Activated CD4-positive, alpha-beta T cell treated with anti-CD3 and anti-CD28 coated beads, Interleukin-2, amount 50 U/mL, for 48 hours (primary cell): ENCODE measurements at regions not wholly inside any gene's neighbourhood (a gene's known extent, or its start where the extent isn't known, plus 50 kb on each side); places are given as distances from the start of the nearest gene placed in this dataset.
"Not testable (repeated sequence)": the region's sequence is repeated elsewhere in the genome, so short reads cannot be mapped to it uniquely, and the experiment has no call there.

ENCODE experiments used
- DNase-seq, 2 experiments: peaks; one replicate each; pipeline ENCODE4 v3.0.0-alpha.2; 2020

- DNase-seq: no peak
Observed at GRCh38 chr1:182003953-182004586, 57.4 kb downstream of the ZNF648 start.

- no peak for DNase-seq
Observed at GRCh38 chr1:182003025-182003725, 58.3 kb downstream of the ZNF648 start.

- no peak for DNase-seq
Observed at GRCh38 chr1:182002570-182002969, 58.9 kb downstream of the ZNF648 start.

- DNase-seq: no peak
Observed at GRCh38 chr1:181998858-181999257, 62.7 kb downstream of the ZNF648 start.

- DNase-seq: no peak
Observed at GRCh38 chr1:181992072-181992471, 69.4 kb downstream of the ZNF648 start.

- no peak for DNase-seq
Observed at GRCh38 chr1:181990728-181991127, 70.8 kb downstream of the ZNF648 start.

- no peak for DNase-seq
Observed at GRCh38 chr1:181989261-181989920, 72.1 kb downstream of the ZNF648 start.

GRCh38 chr1:181987996-181988395, 73.5 kb downstream of the ZNF648 start:
- no peak for DNase-seq

- no peak for DNase-seq
Observed at GRCh38 chr1:181987334-181987895, 74.1 kb downstream of the ZNF648 start.

GRCh38 chr1:181986907-181987305, 74.6 kb downstream of the ZNF648 start:
- DNase-seq: no peak

GRCh38 chr1:181985936-181986906, 75.3 kb downstream of the ZNF648 start:
- DNase-seq: no peak

- DNase-seq: no peak
Observed at GRCh38 chr1:181985281-181985680, 76.2 kb downstream of the ZNF648 start.

- DNase-seq: no peak
Observed at GRCh38 chr1:181984006-181984405, 77.5 kb downstream of the ZNF648 start.

- DNase-seq: no peak
Observed at GRCh38 chr1:181981821-181982220, 79.7 kb downstream of the ZNF648 start.

- DNase-seq: no peak
Observed at GRCh38 chr1:181972256-181972655, 89.3 kb downstream of the ZNF648 start.

- DNase-seq: no peak
Observed at GRCh38 chr1:181971424-181971823, 90.1 kb downstream of the ZNF648 start.

GRCh38 chr1:181969902-181970301, 91.6 kb downstream of the ZNF648 start:
- DNase-seq: no peak

- not testable (repeated sequence) for DNase-seq
Observed at GRCh38 chr1:181954696-181955095, 106.8 kb downstream of the ZNF648 start.

- DNase-seq: not testable (repeated sequence)
Observed at GRCh38 chr1:181954178-181954577, 107.3 kb downstream of the ZNF648 start.

- no peak for DNase-seq
Observed at GRCh38 chr1:181953596-181953995, 107.9 kb downstream of the ZNF648 start.

GRCh38 chr1:181951213-181951612, 110.3 kb downstream of the ZNF648 start:
- no peak for DNase-seq

- DNase-seq: no peak
Observed at GRCh38 chr1:181949500-181949899, 112.0 kb downstream of the ZNF648 start.

GRCh38 chr1:181948372-181948771, 113.1 kb downstream of the ZNF648 start:
- no peak for DNase-seq
